ENCODE measurements at regions not wholly inside any gene's neighbourhood (a gene's known extent, or its start where the extent isn't known, plus 50 kb on each side); places are given as distances from the start of the nearest gene placed in this dataset.

DNA sequence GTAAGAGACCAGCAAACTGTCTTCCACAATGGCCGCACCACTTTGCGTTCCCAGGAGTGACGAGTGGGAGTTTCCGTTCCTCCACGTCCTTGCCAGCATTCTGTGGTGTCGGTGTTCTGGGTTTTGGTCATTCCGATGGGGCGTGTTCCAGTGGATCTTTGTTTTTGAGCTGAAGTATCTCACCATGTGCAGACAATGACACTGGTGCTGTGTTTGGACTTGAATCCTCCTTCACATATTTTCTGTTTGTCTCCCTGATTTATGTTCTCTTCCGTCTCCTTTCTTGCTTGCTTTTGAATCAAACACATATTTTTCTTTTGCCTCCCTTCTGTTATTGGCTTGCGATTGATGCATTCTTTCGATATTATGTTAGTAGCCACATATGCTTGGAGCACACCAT, 60.8 kb upstream of the IRX4 start:
- no peak for DNase-seq

DNA sequence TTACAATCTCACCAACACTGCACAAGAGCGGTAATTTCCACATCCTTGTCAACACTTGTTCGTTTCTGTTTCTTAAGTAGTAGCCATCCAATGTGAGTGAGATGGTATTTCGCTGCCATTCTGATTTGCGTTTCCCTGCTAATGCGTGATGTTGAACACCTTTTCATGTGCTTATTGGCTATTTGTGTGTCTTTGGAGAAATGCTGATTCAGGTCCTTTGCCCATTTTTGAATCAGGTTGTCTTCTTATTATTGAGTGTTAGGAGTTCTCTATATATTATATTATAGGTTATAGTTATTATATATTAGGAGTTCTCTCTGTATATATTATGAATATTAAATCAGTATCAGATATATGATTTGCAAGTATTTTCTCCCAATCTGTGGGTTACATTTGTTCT, 59.9 kb upstream of the IRX4 start:
- no peak for DNase-seq

DNA sequence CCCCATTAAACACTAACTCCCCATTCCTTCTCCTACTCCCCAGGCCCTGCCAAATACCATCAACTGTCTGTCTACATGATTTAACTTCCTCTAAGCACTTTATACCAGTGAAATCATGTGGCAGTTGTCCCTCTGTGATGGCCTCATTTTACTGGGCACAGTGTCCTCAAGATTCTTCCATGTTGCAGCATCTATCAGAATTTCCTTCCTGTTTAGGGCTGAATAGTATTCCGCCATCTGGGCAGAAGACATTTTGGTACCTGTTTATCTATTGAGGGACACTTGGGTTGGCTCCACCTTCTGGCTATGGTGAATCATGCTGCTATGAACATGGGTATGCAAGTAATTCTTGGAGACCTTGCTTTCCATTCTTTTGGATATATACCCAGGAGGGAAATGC, 59.4 kb upstream of the IRX4 start:
- DNase-seq = no peak

DNA sequence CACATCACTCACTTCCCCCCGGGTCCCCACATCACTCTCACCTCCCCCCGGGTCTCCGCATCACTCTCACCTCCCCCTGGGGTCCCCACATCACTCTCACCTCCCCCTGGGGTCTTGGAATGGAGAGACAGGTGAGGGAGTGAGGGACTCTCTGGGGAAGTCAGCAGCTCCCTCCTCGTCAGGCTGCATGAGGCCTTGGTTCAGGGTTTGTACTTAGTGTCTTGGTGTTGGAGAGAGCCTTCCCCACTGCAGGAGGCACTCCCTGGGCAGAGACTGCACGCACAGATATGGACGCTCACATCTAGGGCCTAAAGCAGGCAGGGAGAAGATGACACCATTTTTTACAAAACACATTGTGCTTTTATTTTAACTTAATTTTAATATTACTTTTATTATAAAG, 56.5 kb upstream of the IRX4 start:
- DNase-seq = no peak

DNA sequence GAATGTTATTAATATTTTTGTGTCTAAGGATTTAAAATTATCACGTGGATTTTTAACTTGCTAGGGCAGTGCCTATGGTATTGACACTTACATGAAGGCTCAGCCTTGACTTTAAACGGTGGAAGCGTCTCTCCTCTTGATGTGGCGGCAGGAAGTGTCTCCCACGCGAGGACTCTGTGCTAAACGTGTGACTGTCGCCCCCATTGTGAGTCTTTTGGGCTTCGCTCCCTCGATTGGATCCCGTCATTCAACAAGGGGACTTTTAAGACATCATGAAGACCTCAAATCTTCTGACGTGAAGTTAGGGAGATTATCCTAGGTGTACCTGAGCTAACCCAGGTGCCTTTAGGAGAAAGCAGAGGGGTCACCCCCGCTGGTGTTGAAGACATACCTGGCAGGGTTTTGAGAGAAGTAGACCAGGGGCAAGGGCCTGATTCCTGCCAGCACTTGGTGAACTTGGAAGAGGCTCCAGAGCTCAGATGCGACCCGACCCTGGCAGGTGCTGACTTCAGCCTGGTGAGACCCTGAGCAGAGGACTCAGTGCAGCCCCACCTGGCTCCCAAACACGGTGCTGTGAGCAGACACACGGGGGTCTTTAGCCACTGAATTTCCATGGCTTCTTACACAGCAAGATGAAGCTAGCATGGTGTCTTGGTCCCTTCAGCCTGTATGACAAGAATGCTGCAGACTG, 55.7 kb upstream of the IRX4 start:
- DNase-seq = no peak

DNA sequence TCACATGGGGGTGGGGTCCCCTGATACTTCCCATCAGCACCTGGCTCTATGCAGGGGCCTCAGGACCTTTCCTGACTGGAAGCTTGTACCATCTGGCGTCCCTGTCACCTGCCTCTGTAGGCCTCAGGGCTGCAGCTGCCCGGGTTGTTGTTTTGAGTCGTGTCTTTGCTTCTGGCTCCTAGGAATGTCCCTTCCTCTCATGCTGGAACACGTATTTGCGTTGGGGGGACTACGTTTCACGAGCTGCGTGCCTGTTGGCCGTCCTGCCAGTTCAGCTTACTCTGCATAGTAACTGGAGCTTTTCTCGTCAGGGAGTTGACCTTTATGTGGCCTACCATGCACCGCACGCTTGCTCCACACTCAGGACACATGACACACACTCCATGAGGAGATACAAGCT, 54.9 kb upstream of the IRX4 start:
- DNase-seq = no peak

DNA sequence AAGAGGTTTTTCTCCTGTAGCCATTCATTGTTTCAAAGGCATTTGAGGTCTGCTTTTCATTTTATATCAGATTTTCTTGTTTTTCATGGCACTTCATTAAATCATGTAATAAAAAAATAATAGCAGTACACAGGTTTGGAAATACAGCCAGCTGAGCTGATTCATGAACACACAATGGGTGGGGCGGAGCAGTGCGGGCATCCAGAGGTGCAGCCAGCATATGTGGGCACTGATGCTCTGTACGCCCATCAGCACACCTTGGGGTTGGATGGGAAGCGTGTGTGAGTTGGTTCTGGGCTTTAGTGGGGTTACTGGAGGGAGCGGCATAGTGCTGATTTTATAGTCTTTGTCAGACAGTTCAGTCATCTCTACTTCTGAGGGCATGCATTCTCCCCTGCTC, 54.2 kb upstream of the IRX4 start:
- DNase-seq = no peak

DNA sequence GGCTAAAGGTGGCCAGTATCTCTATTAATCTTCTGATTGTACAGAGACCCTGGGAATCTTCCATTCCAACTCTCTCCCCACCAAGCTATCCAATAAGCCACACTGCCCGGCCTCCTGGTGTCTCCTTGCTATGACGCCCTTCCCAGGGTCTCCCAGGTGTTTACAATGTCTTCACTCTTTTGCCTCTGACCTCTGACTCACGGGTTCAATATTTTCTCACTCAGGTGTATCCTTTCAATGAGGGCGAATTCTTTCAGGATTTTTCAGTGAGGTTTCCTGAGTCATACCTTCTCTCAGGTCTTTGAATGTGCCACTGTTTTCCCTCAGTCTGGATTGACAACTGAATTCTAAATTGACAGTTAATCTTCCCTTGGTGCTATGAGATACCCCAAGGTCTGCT, 53.7 kb upstream of the IRX4 start:
- no peak for DNase-seq

DNA sequence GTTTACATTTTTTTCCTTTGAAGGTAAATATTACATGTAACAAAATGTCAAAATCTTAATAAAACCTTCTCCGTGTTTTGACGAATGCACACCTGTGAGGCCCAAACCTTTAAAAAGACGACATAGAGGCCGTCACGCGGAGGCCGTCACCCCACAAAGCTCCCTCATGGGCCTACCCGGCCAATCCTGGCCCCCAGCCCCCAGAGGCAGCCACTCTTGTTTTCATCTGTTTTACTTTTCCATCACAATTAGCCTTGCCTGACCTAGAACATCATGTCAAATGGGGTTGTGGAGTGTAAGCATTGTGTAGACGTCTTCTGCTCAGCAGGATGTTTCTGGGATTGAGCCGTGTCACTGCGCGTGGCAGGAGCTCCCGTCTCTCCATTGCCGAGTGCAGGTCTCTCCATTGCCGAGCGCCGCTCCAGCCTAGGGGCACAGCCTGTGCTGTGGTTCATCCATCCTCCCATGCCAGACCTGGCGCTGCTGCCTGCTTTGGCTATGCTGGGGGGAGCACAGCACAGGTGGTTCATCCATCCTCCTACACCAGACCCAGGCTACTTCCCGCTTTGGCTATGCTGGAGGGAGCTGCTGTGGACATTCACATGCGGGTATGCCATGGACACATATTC, 52.2 kb upstream of the IRX4 start:
- DNase-seq = no peak

DNA sequence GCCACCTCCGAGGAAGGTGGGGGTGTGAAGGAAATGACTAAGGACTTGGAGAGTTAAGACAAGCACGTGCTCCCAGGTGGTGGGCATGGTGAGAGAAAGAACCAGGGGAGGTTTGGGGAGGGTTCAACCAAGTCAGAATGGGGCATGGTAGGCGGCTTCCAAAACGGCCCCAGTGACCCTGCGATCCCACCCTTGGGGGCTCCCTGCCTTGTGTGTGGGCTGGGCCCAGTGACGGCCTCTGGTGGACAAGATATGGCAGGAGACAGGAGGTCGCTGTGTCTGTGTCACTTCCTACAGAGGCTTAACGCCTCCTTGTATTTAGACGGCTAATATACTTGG, 51.3 kb upstream of the IRX4 start:
- DNase-seq = no peak

DNA sequence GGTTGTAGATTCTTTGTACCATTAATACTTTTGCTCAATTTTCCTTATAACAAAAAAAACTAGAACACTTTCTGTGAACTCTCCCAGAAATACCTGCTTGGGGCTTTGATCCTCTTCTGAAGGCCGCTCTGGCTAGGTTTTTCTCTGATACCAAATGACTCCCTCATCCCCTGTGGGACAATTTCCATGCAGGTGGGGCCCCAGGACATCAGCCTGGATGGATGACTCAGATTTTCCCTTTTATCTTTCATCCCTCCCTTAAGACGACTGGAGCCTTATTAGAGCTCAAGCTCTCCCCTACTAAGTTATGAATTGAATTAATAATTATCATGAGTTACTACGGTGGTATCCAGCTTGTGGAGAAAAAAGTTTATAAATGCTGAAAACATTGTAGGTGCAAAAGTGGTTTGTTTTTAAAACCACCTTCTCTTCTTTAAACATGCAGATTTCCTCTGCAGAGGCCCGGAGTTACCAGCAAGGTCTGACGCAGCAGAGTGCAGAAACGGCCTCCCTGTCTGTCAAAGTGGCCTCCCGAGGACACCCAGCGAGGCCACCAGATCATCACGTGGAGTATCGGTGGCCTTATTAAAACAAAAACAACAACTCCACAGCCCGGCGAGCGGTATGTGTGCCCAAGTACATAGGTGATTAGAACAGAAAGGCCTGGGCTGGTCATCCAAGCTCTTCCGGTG, 50.8 kb upstream of the IRX4 start:
- no peak for DNase-seq

Data from CD4-positive, alpha-beta T cell treated with Interferon alpha-2 for 1 hour (primary cell).